HG03064 (cell line): ENCODE measurements at regions not wholly inside any gene's neighbourhood (a gene's known extent, or its start where the extent isn't known, plus 50 kb on each side); places are given as distances from the start of the nearest gene placed in this dataset.
"Not testable (repeated sequence)": the region's sequence is repeated elsewhere in the genome, so short reads cannot be mapped to it uniquely, and the experiment has no call there.

Experiments used
- ATAC-seq: cut with Tn5 transposase; IDR thresholded peaks from one replicate; pipeline ENCODE4 v1.9.1; 2021; ENCODE audit warnings: low read depth; ENCODE audit not compliant: unreplicated experiment

DNA sequence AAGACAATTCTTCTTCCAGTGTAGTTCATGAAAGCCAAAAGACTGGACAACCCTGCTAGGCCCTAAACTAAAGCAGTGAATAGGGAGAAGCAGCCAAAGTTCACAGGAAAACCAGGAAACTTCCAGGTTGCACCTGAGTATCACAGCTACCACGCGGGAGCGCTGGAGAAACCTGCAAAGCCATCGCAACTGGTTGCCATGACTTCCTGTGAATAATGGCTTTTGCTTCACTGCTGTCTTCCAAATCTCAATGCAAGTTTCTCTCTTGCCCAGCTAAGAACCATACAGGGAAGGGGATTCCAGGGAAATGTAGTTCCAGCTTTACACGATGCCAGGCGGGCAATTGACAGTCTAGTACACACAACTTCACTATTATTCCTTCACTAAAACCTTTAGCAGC lies 114.1 kb downstream of the GXYLT1 start:
- no peak for ATAC-seq

DNA sequence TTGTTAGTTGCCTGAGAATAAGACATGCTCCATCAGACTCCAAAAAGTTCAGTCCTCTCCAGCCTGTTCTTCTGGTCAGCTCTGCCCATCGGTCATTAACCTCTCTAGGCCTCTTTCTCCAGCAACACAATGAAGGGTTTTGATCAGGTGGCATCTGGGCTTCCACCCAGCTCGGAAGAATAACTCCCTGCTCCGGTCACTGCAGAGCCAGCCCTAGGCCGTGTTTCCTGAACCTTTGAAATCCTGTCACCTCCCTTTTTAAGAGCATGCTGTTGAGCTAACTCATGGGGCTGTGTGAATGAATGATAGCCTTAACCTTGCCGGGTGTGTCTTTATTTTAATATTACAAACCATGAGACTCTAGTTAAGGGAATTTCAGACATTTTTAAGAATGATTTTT lies 117.1 kb downstream of the GXYLT1 start:
- ATAC-seq = no peak

DNA sequence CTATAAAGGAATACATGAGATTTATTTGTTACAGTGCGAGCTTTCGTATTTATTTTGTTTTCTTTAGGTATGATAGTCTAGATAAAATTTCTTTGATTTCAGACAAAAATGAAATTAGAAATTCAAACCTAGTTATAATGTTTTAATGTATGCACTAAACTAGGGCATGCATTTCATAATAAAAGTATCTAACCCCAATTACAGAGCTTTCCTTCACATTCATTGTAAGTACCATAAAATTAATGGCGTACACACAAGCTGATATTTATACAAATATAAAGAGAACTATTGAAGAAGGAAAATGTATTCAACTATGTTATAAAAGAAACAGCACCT lies 120.2 kb downstream of the GXYLT1 start:
- ATAC-seq = no peak

DNA sequence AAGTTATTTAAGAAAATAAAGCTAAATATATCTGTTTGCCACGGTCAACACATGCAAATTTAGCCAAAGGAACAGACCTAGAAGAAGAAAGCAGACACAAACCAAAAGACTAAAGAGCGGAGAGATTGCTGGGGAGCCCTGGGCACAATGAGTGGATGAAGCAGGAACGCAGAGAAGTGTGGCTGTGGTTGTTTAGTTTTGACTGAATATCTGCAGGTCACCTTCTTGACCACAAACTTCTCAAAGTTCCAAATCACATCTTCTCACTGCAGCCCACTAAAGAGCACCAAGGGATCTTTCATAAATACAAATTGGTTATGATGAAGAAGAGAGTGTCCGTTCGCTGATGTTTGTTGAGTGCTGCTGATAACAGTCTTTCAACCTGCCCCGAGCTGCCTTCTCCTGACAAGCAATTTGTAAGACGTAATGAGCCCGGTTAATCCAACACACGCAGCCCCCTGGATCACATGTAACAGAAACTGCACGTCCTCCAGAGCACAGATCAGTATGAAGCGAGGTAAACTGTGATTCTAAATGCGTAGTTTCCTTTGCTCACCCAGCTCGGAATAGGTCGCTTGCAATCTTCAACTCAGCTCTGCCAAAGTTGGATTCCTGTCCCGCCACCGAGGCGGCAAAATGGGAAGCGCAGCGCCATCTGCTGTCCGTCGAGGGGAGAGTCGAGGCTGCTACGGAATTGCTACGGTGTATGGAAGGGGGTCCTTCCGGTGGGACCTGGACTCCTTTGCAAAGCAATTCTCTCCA lies 120.8 kb downstream of the GXYLT1 start:
- ATAC-seq = peak; percentile 94

DNA sequence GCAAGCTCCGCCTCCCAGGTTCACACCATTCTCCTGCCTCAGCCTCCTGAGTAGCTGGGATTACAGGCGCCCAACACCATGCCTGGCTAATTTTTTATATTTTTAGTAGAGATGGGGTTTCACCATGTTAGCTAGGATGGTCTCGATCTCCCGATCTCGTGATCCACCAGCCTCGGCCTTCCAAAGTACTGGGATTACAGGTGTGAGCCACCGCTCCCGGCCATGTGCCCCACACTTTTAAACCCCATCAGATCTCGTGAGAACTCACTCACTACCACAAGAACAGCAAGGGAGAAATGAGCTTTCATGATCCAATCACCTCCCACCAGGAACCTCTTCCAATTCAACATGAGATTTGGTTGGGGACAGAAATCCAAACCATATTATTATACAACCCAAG lies 122.7 kb downstream of the GXYLT1 start:
- not testable (repeated sequence) for ATAC-seq

DNA sequence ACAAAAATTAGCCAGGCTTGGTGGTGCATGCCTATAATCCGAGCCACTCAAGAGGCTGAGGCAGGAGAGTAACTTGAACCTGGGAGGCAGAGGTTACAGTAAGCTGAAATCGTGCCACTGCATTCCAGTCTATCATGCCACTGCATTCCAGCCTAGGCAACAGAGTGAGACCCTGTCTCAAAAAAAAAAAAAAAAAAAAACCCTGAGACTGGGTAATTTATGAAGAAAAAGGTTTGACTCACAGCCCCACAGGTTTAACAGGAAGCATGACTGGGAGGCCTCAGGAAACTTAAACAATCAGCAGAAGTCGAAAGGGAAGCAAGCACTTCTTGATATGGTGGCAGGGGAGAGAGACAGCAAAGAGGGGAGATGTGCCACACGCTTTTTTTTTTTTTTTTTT lies 123.2 kb downstream of the GXYLT1 start:
- no peak for ATAC-seq

DNA sequence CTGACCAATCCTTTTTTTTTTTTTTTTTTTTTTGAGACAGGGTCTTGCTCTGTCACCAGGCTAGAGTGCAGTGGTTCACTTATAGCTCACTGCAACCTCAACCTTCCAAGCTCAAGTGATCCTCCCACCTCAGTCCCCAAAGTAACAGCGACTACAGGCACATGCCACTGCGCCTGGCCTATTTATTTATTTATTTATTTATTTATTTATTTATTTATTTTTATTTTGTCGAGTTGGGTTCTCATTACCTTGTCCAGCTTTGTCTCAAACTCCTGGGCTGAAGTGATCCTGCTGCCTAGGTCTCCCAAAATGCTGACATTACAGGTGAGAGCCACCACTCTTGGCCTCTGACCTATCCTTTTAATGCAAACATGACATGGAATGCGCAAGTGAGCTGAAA lies 124.4 kb downstream of the GXYLT1 start:
- no peak for ATAC-seq

DNA sequence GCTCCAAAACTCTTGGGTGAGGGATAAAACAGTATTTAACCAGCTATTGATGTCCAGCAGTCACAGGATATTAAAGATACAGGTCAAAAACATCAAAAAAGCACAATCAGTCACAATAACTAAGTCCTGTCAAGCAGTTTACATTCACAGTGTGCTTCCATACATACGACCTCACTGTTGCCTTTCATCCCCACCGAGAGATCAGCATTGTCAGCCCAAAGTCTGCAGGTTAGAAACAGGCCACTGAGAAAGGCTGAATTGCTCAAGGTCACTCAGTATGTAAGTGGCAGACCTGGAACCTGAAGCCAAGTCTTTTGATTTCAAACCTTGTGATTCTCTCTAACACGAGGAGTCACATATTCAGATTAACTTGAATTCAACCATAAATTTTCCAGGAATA lies 124.9 kb downstream of the GXYLT1 start:
- no peak for ATAC-seq

DNA sequence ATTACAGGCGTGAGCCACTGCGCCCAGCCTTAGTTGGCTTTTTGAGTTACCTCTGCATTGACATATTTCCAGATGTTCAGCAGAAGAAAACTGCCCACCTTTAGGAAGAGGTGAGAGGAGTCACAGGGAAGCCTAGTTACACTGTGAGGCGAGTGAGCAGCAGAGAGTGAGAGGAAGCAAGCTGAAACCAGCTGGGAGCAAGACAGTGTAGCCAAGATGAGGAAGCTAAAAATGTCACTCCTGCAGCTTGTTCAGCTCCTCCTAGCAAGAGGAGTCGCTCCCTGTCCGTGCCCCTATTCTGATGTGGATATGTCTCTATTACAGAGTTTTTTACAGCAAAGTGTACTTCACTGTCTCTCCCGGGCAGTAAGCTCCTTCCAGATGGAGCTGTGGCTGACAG lies 127.6 kb downstream of the GXYLT1 start:
- ATAC-seq = no peak

DNA sequence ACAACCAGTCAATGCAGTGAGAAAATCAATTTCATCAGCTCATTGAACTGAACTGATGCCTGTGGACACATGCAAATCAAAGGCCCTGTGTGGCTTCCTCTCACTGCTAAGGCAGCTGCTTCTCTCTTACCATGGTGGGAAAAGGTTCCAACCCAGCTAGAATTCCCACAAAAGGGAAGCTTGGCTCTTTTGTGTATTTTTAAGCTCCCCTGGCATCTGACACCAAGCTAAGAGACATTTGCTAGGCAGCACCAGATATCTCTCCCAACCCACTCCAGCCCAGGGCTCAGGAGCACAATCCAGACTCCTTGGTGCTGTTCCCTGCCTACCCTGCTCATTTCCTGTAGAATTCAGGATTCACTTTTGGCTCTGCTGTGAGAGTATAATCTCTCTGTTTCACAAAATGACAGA lies 129.6 kb downstream of the GXYLT1 start:
- no peak for ATAC-seq

DNA sequence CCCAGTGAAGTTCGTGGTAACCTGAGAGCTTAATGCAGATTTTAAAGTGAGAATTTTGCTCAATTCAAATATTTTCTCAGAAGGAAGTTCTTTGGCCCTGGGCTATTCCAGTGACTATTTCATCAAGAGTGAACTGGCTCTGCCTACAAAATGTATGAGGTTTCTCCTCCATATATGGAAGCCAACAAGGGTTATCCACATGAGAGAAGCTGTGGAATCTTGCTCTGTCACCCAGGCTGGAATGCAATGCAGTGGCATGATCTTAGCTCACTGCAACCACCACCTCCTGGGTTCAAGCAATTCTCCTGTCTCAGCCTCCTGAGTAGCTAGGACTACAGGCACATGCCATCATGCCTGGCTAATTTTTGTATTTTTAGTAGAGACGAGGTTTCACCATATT lies 132.2 kb downstream of the GXYLT1 start:
- ATAC-seq = not testable (repeated sequence)

DNA sequence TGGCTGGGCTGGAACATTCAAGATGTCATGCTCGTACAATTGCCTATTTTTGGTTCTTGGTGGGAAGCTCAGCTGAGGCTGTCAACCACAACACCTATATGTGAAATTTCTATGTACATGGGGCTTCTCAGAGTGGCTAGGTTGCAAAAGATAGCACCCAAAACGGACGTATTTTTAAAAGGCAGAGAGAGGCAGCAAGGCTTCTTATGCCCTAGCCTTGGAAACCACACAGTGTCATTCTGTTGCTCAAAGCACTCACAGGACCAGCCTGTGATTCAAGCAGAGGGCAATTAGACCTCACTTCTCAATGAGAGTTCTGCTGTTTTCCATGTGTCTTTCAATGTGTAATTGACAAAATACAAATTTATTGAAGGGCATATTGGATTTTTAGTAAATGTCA lies 134.0 kb downstream of the GXYLT1 start:
- ATAC-seq = no peak

DNA sequence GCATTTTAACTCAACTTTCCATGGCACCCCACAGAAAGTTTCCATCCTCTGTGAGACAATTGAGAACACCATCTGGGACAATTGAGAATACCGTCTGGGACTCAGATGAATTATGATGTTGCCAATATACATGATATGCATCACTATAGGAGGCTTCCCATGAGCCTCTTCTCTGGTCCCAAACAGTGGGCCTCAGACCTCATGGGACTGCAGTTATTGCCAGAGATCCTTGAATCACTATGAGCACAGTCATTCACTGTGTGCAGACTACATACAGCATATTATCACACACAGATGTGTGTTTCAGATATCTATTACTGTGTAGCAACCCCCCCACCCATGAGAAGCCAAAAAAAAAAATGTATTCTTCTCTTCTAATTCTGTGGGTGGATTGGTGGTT lies 134.4 kb downstream of the GXYLT1 start:
- ATAC-seq = no peak

DNA sequence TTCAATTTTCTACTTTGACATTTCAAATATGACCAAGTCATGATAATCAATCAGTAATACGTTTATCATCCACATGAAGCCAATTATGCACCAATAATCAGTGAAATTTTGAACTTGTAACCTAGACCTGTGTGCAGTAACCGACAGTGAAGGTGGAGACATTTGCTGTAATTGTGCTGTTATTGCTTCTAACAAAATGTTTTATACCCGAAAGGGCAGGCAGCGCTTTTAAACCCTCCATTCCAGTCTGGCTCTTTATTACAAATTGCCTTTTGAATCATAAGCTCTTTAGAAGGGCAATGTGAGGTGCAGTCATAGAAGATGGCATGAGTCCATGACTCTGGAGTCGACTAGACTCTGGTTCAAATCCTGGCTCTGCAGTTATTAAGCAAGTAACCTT lies 135.7 kb downstream of the GXYLT1 start:
- ATAC-seq = no peak

DNA sequence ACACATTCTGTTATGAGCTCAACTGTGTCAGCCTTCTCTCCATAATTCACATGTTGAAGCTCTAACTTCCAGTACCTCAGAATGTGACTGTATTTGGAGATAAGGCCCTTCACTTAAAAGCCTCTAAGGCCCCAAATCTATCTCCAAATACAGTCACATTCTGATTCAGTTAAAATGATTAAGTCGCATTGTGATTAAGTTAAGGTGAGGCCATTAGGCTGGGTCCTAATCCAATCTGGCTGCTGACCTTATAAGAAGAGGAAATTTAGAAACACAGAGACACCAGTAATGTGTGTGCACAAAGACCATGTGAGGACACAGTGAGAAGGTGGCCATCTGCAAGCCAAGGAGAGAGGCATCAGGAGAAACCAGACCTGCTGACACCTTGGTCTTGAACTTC lies 141.6 kb downstream of the GXYLT1 start:
- no peak for ATAC-seq

DNA sequence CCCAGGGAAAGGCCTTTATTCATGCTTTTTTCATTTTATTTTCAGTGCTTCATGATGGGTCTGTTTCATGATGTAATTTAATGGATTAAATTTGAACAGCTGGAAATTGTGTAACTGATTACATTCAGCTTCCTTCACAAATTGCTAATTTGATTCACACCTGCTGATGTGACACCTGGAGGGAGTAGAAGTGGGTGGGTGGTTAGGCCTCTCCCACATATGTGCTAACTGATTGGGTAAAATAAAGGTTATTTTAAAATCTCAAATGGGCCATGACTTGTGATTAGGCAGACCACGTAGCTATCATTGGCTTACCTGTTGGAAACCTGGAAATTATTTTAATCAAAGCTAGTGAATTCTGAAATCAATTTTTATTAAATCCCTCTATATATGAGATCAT lies 142.1 kb downstream of the GXYLT1 start:
- no peak for ATAC-seq

DNA sequence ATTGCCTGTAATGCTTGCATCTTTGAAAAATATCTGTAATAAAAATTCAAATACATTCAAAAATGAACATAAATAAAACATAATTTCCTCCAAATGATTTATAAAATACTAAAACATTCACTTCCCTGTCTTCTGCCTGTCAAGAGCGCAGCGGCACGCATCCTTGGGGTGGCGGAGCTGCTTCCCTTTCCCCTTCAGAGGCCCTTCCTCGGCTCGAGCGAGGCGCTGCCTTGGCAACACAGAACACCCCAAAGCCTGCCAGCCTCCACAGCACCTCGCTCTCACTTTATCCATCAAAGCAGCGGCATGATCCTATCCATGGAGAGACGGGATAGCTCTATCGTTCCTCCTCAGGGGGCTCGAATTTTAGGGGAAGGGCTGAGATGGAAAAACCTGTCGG lies 146.2 kb downstream of the GXYLT1 start:
- ATAC-seq = no peak

DNA sequence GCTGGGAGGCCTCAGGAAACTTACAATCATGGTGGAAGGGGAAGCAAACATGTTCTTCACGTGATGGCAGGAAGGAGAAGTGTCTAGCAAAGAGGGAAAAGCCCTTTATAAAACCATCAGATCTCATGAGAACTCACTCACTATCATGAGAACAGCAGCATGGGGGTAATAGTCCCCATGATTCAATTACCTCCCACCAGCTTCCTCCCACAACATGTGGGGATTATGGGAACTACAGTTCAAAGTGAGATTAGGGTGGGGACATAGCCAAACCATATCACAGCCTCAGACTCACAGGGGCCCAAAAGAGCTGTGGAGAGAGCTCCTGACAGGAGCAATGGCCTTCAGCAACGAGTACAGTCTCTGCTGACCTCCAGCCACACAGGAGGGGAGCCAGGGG lies 151.4 kb downstream of the GXYLT1 start:
- no peak for ATAC-seq

DNA sequence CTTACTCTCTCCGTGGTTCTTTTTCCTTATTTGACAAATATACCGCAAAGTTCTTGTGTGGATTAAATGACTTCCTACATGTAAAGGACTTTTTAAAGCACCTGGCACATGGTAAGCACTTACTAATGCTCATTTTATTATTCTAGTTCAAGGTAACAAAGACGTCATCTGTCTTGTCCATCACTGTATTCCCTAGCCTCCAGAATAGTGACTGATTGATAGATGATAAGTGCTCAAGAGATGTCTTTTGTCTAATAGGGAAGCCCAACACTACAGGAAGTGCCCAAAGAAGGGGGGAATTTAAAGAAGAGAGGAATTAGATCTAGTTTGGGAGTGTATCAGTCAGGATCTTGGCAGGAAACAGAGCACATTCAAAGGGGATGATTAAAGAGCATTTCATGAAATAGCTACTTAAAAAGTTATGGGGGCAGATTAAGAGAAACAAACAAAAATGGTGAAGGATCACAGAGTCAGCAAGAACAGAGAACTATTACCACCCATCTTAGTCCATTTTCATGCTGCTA lies 151.9 kb downstream of the GXYLT1 start:
- no peak for ATAC-seq

DNA sequence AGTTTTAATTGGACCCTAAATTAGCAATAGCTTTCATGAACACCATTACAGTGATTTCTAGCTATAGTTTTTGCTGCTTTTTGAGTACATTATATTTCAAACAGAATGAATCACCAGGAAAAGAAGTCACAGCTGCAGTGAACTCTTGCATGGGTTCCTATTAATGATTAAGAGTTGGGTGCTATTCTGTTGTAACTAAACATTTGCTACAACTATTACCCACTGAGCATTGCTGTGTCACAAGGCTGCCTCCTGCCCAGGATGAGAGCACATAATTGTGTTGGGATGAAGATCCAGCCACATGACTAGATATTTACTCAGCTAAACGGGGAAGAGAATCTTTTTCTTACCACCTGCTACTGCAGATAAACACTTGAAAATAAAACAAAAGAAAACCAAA lies 152.7 kb downstream of the GXYLT1 start:
- ATAC-seq = no peak

DNA sequence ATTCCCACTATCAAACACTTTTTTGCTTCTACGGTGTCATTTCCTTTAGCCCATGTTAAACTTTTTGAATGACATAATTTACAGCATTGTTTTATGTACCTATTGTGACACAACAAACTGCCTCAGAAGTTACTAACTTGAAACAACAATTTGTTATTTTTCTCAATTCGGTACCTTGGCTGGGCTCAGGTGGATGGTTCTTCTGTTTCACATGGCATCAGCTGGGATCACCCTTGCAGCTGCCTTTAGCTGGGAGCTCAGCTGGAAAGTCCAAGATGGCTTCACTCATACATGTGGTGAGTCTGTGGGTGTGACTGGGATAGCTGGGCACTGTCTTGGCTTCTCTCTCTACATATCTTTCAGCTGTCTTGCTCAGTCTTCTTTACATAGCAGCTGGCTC lies 156.0 kb downstream of the GXYLT1 start:
- no peak for ATAC-seq

DNA sequence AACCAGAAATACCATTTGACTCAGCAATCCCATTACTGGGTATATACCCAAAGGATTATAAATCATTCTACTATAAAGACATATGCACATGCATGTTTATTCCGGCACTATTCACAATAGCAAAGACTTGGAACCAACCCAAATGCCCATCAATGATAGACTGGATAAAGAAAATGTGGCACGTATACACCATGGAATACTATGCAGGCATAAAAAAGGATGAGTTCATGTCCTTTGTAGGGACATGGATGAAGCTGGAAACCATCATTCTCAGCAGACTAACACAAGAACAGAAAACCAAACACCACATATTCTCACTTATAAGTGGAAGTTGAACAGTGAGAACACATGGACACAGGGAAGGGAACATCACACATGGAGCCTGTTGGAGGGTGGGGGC lies 158.2 kb downstream of the GXYLT1 start:
- ATAC-seq = not testable (repeated sequence)

DNA sequence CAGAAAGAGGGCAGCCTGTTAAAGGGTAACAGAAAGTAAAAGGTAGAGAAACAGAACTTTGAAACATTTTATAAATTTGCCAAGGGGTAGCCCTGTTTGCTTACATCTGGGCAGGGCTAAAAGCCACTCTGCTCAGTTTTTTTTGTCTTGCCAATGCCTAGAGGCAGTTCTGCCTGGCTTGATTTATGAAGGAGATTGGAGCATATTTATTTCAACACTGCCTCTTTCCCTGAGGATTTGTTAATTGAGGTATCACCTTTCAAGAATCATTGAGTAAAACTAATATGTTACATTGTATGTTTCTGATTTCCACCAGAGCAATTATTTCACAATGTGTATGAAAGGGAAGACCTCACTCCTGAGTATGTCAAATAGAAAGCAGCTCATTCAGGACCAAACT lies 160.8 kb downstream of the GXYLT1 start:
- ATAC-seq = no peak
